K562 (cell line): ENCODE measurements at regions not wholly inside any gene's neighbourhood (a gene's known extent, or its start where the extent isn't known, plus 50 kb on each side); places are given as distances from the start of the nearest gene placed in this dataset.

Experiments
- ATAC-seq: fragments of 200-7000 bp; cut with Tn5 transposase; 3 replicates; pipeline ENCODE4 v1.9.1; 2020; ENCODE audit warnings: moderate library complexity
- BruUV-seq: library from RNA; stranded (reverse); fragments of 400-500 nt; replicated peaks from 2 replicates; lab custom pipeline; 2021; lab: Mats Ljungman, UMichigan
- CTCF ChIA-PET: fragments of 300-600 bp; formaldehyde crosslinking; extraction: SDS; loops from one replicate; lab custom pipeline; 2021; ENCODE audit warnings: low intra/inter-chr PET ratio; lab: Yijun Ruan, JAX
- POLR2A ChIA-PET: fragments of 300-600, 350-650 bp; sonication (Branson Sonifier 250); formaldehyde crosslinking; extraction: SDS; loops from one replicate; lab custom pipeline; 2021; ENCODE audit warnings: antibody characterized with exemption, inconsistent platforms; lab: Yijun Ruan, JAX
- DNase-seq, 4 experiments: peaks; one replicate each; pipeline versions ENCODE4 v3.0.0 to v3.0.0-alpha.2; 2011 to 2018; ENCODE audit warnings: low spot score in 3 of 4, mixed read lengths in 3 of 4; ENCODE audit errors: extremely low read depth in 1 of 4
- FAIRE-seq: peaks from 2 replicates; lab custom pipeline; 2011; peaks lifted over from hg19 to GRCh38; lab: Jason Lieb, UNC
- H2AFZ ChIP-seq: 2 replicates; pipeline ENCODE4 v1.6.0; 2011; ENCODE audit warnings: low read depth, low read length, control low read depth, inconsistent platforms
- H3K27ac ChIP-seq: fragments of 200-600 bp; 3 replicates; pipeline ENCODE4 v1.8.0; 2011; ENCODE audit warnings: low read depth, mild to moderate bottlenecking, control low read depth, inconsistent platforms, low read length, moderate library complexity, mixed read lengths; ENCODE audit errors: extremely low read depth
- H3K27me3 ChIP-seq, 2 experiments: fragments of 300-600 bp in 1 of 2; 2 replicates in 1 of 2; 3 replicates in 1 of 2; pipeline versions ENCODE4 v1.6.0 to v1.8.0; 2011; ENCODE audit warnings: inconsistent platforms in 2 of 2, low read length in 2 of 2, mild to moderate bottlenecking in 1 of 2, mixed read lengths in 1 of 2, moderate library complexity in 1 of 2; ENCODE audit not compliant: control insufficient read depth in 2 of 2, insufficient read depth in 2 of 2
- H3K36me3 ChIP-seq: fragments of 300-600 bp; 3 replicates; pipeline ENCODE4 v1.8.0; 2011; ENCODE audit warnings: mild to moderate bottlenecking, low read length, inconsistent platforms; ENCODE audit not compliant: control insufficient read depth, insufficient read depth
- H3K4me1 ChIP-seq, 2 experiments: fragments of 200-600 bp in 1 of 2; replicated peaks in 1 of 2; 2 replicates in 1 of 2; 3 replicates in 1 of 2; pipeline versions ENCODE4 v1.5.1 to v1.8.0; 2011; ENCODE audit warnings: inconsistent platforms in 2 of 2, low read length in 2 of 2, mild to moderate bottlenecking in 1 of 2, mixed read lengths in 1 of 2, moderate library complexity in 1 of 2; ENCODE audit not compliant: control insufficient read depth in 2 of 2, insufficient read depth in 2 of 2
- H3K4me2 ChIP-seq: 2 replicates; pipeline ENCODE4 v1.6.1; 2011; ENCODE audit warnings: low read length, control low read depth, inconsistent platforms, mixed read lengths; ENCODE audit not compliant: insufficient read depth
- H3K4me3 ChIP-seq: fragments of 200-600 bp; sonication (generic), shearing (Covaris generic); 2 replicates; pipeline ENCODE4 v1.5.1; 2016; ENCODE audit warnings: control low read depth, inconsistent platforms
- H3K79me2 ChIP-seq: fragments of 200-600 bp; 3 replicates; pipeline ENCODE4 v1.8.0; 2011; ENCODE audit warnings: low read length, inconsistent platforms; ENCODE audit not compliant: control insufficient read depth, insufficient read depth
- H3K9ac ChIP-seq, 2 experiments: 2 replicates each; pipeline versions ENCODE4 v1.6.0 to v1.6.1; 2011; ENCODE audit warnings: low read depth in 2 of 2, low read length in 2 of 2, control low read depth in 1 of 2, inconsistent platforms in 1 of 2, mild to moderate bottlenecking in 1 of 2, mixed read lengths in 1 of 2; ENCODE audit not compliant: insufficient read depth in 1 of 2
- H3K9me1 ChIP-seq: one replicate; pipeline ENCODE4 v1.6.0; 2011; ENCODE audit warnings: inconsistent platforms, mild to moderate bottlenecking, low read length, moderate library complexity; ENCODE audit not compliant: control insufficient read depth, insufficient read depth
- H3K9me3 ChIP-seq: replicated peaks from 2 replicates; pipeline ENCODE4 v1.5.1; 2011; ENCODE audit warnings: low read depth, low read length, inconsistent platforms; ENCODE audit not compliant: control insufficient read depth, insufficient read depth
- H4K20me1 ChIP-seq: replicated peaks from 2 replicates; pipeline ENCODE4 v1.6.1; 2011; ENCODE audit warnings: low read length, inconsistent platforms, mixed read lengths; ENCODE audit not compliant: control insufficient read depth, insufficient read depth
- C11orf30 ChIP-seq: fragments of 450-650 bp; IDR thresholded peaks from 2 replicates; pipeline ENCODE4 v1.6.1; 2016; ENCODE audit warnings: low read depth, mild to moderate bottlenecking
- E2F3 ChIP-seq: fragments of 250-450 bp; sonication (Bioruptor Pico); IDR thresholded peaks from 2 replicates; pipeline ENCODE4 v1.4.0; 2020; ENCODE audit warnings: mild to moderate bottlenecking
- FOXP1 ChIP-seq: sonication (generic); formaldehyde crosslinking; IDR thresholded peaks from 2 replicates; pipeline ENCODE4 v1.8.0; 2022; ENCODE audit warnings: mild to moderate bottlenecking, missing genetic modification reagents
- HNRNPK ChIP-seq: fragments of 200-400 bp; formaldehyde crosslinking; IDR thresholded peaks from one replicate; pipeline ENCODE4 v1.6.1; 2018; ENCODE audit warnings: mild to moderate bottlenecking, low read depth, low read length; ENCODE audit not compliant: poor library complexity, severe bottlenecking
- POLR2A ChIP-seq: fragments of 450-650 bp; conservative IDR thresholded peaks from 2 replicates; pipeline ENCODE4 v1.6.1; 2016
- SFPQ ChIP-seq: fragments of 200-400 bp; formaldehyde crosslinking; IDR thresholded peaks from 2 replicates; pipeline ENCODE4 v1.6.1; 2017; ENCODE audit warnings: mild to moderate bottlenecking, low read depth, low read length, moderate library complexity
- ZFP91 ChIP-seq: sonication (generic); formaldehyde crosslinking; IDR thresholded peaks from 2 replicates; pipeline ENCODE4 v1.8.0; 2022; ENCODE audit warnings: mild to moderate bottlenecking, missing genetic modification reagents
- ZNF75A ChIP-seq: fragments of 450-650 bp; formaldehyde crosslinking; IDR thresholded peaks from 2 replicates; pipeline ENCODE4 v1.4.0; 2020; ENCODE audit warnings: mild to moderate bottlenecking
- ZNF778 ChIP-seq: fragments of 450-650 bp; formaldehyde crosslinking; IDR thresholded peaks from 2 replicates; pipeline ENCODE4 v1.4.0; 2020; ENCODE audit warnings: mild to moderate bottlenecking, moderate library complexity
- WGBS: fragments of 100-300 bp; shearing (Covaris generic); methylation state at CpG from one replicate; pipeline ENCODE4 v1.1.6; 2016; ENCODE audit warnings: low coverage, mixed read lengths; ENCODE audit not compliant: insufficient coverage; ENCODE audit errors: missing lambda C conversion rate; 5-methylcytosine and 5-hydroxymethylcytosine counted together
- in situ Hi-C: fragments of 300-500 bp; cut with MboI; formaldehyde crosslinking; loops from 4 replicates; pipeline ENCODE4 v1.15.0; 2018; ENCODE audit warnings: inconsistent platforms, mixed read lengths
- intact Hi-C: fragments of 100-400 bp; cut with micrococcal nuclease; formaldehyde crosslinking; loops from 2 replicates; pipeline ENCODE4 v1.14.2; 2022
- TF ChIP-seq, protein P1 (sequence below): sonication (generic); formaldehyde crosslinking; IDR thresholded peaks from 2 replicates; pipeline ENCODE4 v1.9.0; 2022; ENCODE audit warnings: mild to moderate bottlenecking, missing genetic modification reagents
- TF ChIP-seq, protein P2 (sequence below), 2 experiments: fragments of 250-450 bp in 1 of 2; fragments of 450-650 bp in 1 of 2; sonication (Bioruptor Pico) in 1 of 2; IDR thresholded peaks; 2 replicates each; pipeline versions ENCODE4 v1.6.1 to v1.8.0; 2016 to 2021; ENCODE audit warnings: mild to moderate bottlenecking in 2 of 2, moderate library complexity in 2 of 2, missing compliant biosample characterization in 1 of 2, missing genetic modification characterization in 1 of 2
- TF ChIP-seq, protein P3 (sequence below): fragments of 250-450 bp; sonication (Bioruptor Pico); IDR thresholded peaks from 2 replicates; pipeline ENCODE4 v1.5.1; 2021; ENCODE audit warnings: mild to moderate bottlenecking

DNA sequence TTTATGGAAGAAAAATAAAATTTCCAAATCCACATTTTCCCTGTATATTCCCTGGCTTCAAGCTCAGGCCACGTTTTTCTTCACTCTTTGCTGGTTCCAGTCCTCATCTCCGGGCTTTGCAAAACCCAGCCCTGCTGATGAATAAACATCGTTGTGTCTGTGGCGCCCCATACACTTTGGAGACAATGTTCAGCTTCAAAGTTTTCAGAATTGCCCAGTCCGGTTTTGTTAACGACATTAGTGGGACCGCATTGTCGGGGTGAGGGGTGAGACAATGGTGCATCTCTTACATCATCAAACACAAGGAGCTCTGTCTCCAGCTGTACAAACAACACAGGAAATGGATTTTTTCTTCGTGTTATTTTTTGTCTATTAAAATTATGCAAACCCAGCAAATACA, 53.4 kb upstream of the HTATIP2 start (continued):
- TF ChIP-seq ZFP91 (CRISPR knock-in tag) (no peak), FOXP1 (CRISPR knock-in tag) (no peak)
- TF ChIP-seq, protein P1, sequence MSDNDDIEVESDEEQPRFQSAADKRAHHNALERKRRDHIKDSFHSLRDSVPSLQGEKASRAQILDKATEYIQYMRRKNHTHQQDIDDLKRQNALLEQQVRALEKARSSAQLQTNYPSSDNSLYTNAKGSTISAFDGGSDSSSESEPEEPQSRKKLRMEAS = no peak

DNA sequence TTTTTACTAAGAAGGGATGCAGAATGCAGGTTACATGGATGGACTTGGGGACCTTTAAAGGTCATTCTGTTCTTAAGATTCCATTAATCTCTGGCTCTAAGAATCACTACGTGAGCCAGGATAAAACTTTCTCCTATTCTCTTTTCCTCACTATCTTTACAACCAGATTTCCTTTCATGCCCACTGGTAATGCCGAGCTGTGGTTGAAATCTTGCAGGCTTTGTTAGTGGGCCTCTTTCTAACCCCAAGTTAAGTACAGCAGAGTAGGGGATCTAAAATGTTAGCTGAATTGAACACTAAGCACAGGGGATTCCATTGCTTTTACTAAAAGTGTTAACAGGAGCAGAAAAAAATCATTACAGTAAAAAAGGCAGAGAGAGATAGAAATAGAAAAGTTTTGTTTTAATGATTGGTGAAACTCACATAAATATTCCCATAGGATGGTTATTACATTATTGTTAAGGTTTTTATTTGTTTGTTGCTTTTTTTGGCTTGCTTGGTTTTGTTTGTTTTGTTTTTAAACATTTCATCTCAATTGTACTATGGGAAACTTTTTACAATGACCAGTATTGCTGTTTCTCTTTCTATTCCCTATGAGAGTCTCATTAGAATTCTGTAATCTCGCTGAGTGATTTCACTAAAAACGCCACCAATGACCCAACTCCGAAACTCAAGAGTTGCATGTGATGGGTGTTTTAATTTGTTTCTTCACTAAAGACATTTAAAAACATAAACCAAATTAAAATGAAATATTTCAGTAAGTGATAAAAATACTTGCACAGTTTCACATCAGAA, 54.1 kb upstream of the HTATIP2 start:
- ATAC-seq = no peak
- Histone ChIP-seq H3K36me3 (no peaks in the 10 kb centered on the region), H3K4me3 (no peak overlapping the region), H3K4me2 (no peak overlapping the region), H3K27me3 (peaks cover 9 to 13% of the 10 kb centered on the region in 2 experiments), H3K27ac (no peak overlapping the region), H3K9ac (no peak overlapping the region), H2AFZ (no peak overlapping the region), H3K79me2 (no peaks in the 10 kb centered on the region), H3K9me3 (no peaks in the 10 kb centered on the region), H4K20me1 (no peaks in the 10 kb centered on the region; the same call in 1 of the 2 replicates), H3K9me1 (no peaks in the 10 kb centered on the region), H3K4me1 (no peaks in the 10 kb centered on the region)
- FAIRE-seq = no peak
- in situ Hi-C loops (no loop called here), intact Hi-C loops (no loop called here)
- POLR2A ChIA-PET = interaction anchor here (0.6 kb wide), 1 partner anchor 255 kb away, joined by 3 read pairs; no protein-coding TSS in a partner anchor
- no TSS peak for BruUV-seq
- CTCF ChIA-PET = no interaction called here
- WGBS = 0% methylated on average over 5 of the region's 5 CpGs
- no peak for DNase-seq
- TF ChIP-seq E2F3 (CRISPR knock-in tag) = no peak
- no peak for TF ChIP-seq ZNF778 (CRISPR knock-in tag)
- TF ChIP-seq POLR2A = no peak
- TF ChIP-seq C11orf30 = no peak
- TF ChIP-seq, protein P2, sequence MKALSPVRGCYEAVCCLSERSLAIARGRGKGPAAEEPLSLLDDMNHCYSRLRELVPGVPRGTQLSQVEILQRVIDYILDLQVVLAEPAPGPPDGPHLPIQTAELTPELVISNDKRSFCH (CRISPR knock-in tag; IDR thresholded peaks at IDR 0.05) = no peak
- TF ChIP-seq, protein P2 (tag; IDR thresholded peaks at IDR 0.05) = no peak
- TF ChIP-seq HNRNPK = no peak
- TF ChIP-seq, protein P3, sequence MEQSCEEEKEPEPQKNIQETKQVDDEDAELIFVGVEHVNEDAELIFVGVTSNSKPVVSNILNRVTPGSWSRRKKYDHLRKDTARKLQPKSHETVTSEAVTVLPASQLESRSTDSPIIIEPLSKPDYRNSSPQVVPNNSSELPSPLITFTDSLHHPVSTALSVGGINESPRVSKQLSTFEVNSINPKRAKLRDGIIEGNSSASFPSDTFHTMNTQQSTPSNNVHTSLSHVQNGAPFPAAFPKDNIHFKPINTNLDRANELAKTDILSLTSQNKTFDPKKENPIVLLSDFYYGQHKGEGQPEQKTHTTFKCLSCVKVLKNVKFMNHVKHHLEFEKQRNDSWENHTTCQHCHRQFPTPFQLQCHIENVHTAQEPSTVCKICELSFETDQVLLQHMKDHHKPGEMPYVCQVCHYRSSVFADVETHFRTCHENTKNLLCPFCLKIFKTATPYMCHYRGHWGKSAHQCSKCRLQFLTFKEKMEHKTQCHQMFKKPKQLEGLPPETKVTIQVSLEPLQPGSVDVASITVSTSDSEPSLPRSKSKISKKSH (CRISPR knock-in tag) = no peak
- no peak for TF ChIP-seq SFPQ
- no peak for TF ChIP-seq ZNF75A (CRISPR knock-in tag)
